ENCODE measurements at regions not wholly inside any gene's neighbourhood (a gene's known extent, or its start where the extent isn't known, plus 50 kb on each side); places are given as distances from the start of the nearest gene placed in this dataset.
A peak's percentile ranks its signal among the peaks of the same experiment; 100 is the strongest.

DNA sequence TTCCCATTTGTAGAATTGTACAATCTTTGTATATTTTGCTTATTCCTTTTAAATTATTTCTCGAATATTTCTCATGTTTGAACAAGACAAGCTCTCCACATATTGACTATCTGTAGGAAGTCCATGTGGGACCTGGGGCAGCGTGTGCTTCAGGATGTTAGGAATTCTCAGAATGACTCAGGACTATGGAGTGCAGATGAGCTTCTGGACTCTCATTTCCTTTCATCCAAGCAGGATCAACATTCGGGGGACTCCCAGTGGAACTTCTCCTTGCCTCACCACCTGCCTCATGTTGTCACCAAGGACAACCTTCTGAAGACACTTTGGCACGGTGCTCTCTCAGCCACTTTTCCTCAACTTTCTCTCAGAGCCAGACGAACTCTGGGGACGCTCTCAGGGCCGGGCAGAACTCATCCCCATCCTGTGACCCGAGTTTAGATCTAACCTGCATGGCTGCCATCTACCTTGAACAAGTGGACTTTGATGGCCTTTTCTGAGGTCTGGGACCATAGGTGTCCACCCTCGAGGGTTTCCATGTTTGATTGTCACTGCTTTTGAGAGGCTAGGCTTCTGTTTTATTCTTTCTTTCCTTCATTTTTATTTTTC lies 441.7 kb downstream of the IRS2 start:
- Mint-ChIP-seq H3K36me3 (ENCODE audit: insufficient read depth in 1 of 3, low read depth in 3 of 3) (no peaks in the 10 kb centered on the region), H3K27me3 (ENCODE audit: low read depth) (no peaks in the 10 kb centered on the region), H3K4me3 (no peak overlapping the region), H3K4me1 (no peaks in the 10 kb centered on the region), H3K27ac (peak overlapping the region in 1 of 3 experiments; percentile 30; a peak in 2 of 7 replicates), H3K9me3 (no peaks in the 10 kb centered on the region)
- no peaks in the 10 kb centered on the region for H3K79me1 ChIP-seq (ENCODE audit: insufficient read depth, low read depth, low read length, poor library complexity, severe bottlenecking)
- no peak overlapping the region for H3K9ac ChIP-seq (ENCODE audit: extremely low read depth, insufficient read length, low read length)
- no peak overlapping the region for H3K23ac ChIP-seq (ENCODE audit: insufficient read length, low read depth, low read length)
- no peak overlapping the region for H2AK5ac ChIP-seq (ENCODE audit: insufficient read length, low read length)
- no peak overlapping the region for H3K4ac ChIP-seq (ENCODE audit: low read depth, low read length)
- DNase-seq: no peak
- no peak overlapping the region for H4K8ac ChIP-seq (replicated peaks; ENCODE audit: insufficient read length, low read depth, low read length)
- no peak overlapping the region for H2BK15ac ChIP-seq (ENCODE audit: low read depth, low read length)
- no peak overlapping the region for H3K56ac ChIP-seq (ENCODE audit: insufficient read length, low read depth, low read length)
- H3K18ac ChIP-seq (ENCODE audit: insufficient read length, low read depth, low read length): no peak overlapping the region
- no peak overlapping the region for H4K5ac ChIP-seq (ENCODE audit: insufficient read length, low read depth, low read length)
- TF ChIP-seq, protein P1, sequence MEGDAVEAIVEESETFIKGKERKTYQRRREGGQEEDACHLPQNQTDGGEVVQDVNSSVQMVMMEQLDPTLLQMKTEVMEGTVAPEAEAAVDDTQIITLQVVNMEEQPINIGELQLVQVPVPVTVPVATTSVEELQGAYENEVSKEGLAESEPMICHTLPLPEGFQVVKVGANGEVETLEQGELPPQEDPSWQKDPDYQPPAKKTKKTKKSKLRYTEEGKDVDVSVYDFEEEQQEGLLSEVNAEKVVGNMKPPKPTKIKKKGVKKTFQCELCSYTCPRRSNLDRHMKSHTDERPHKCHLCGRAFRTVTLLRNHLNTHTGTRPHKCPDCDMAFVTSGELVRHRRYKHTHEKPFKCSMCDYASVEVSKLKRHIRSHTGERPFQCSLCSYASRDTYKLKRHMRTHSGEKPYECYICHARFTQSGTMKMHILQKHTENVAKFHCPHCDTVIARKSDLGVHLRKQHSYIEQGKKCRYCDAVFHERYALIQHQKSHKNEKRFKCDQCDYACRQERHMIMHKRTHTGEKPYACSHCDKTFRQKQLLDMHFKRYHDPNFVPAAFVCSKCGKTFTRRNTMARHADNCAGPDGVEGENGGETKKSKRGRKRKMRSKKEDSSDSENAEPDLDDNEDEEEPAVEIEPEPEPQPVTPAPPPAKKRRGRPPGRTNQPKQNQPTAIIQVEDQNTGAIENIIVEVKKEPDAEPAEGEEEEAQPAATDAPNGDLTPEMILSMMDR (conservative IDR thresholded peaks at IDR 0.05): no peak
- H4K20me1 ChIP-seq (ENCODE audit: control insufficient read depth, insufficient read depth, insufficient read length): no peaks in the 10 kb centered on the region
- no peak overlapping the region for H4K91ac ChIP-seq (ENCODE audit: insufficient read length, low read depth, low read length)
- H2BK120ac ChIP-seq (ENCODE audit: low read depth, low read length, poor library complexity, severe bottlenecking): no peak overlapping the region
- H3K27me3 ChIP-seq (ENCODE audit: insufficient read depth, low read length): no peaks in the 10 kb centered on the region
- no peaks in the 10 kb centered on the region for H3K9me3 ChIP-seq (ENCODE audit: control insufficient read depth, low read depth, low read length)
- no peak overlapping the region for H2AFZ ChIP-seq (ENCODE audit: low read length)
- no peak overlapping the region for H2BK12ac ChIP-seq (ENCODE audit: insufficient read length, low read depth, low read length)
- H3K4me1 ChIP-seq (ENCODE audit: insufficient read depth, low read length): no peaks in the 10 kb centered on the region
- H3K23me2 ChIP-seq (ENCODE audit: insufficient read length, low read depth, low read length, poor library complexity, severe bottlenecking): no peaks in the 10 kb centered on the region
- H3K4me2 ChIP-seq (ENCODE audit: insufficient read depth, insufficient read length, low read length): no peak overlapping the region
- no CpG with 5 or more reads among the region's 9 CpGs for WGBS (ENCODE audit: extremely low coverage, insufficient read length, low lambda C conversion rate)
- H2BK5ac ChIP-seq (ENCODE audit: insufficient read length, low read length): no peak overlapping the region
- no peaks in the 10 kb centered on the region for H3K79me2 ChIP-seq (ENCODE audit: insufficient read depth, low read length)
- H3K14ac ChIP-seq (ENCODE audit: insufficient read depth, low read length): no peak overlapping the region
- no peak overlapping the region for H2BK20ac ChIP-seq (ENCODE audit: low read depth, low read length, poor library complexity, severe bottlenecking)
- H3T11ph ChIP-seq (ENCODE audit: low read length): no peak overlapping the region
- no peak overlapping the region for H3K27ac ChIP-seq (ENCODE audit: insufficient read length, low read depth, low read length)

Measured in H9 (cell line).